ENCODE measurements at regions not wholly inside any gene's neighbourhood (a gene's known extent, or its start where the extent isn't known, plus 50 kb on each side); places are given as distances from the start of the nearest gene placed in this dataset.

DNA sequence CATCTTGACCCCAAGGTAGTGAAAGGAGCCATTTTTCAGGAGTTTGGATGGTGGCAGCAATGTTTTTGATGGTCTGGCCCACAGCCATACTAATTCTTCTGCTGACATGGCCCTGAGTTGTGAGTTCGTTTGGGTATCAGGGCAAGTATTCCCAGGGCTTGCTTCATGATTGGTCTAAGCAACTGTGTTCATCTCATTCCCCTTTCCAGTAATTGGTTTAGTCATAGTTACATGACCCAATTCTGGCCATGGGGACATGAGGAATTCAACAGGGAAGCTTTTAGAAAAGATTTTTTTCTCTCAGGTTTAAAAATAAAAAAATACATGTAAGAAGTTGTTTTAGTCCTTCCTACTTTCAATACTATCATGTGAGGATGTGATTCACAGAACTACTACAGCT, 150.5 kb upstream of the NPHP3 start:
- TF ChIP-seq CTCF (IDR thresholded peaks at IDR 0.05) (no peak), NRF1 (IDR thresholded peaks at IDR 0.05; ENCODE audit: low read depth, low read length) (no peak), REST (IDR thresholded peaks at IDR 0.05; ENCODE audit: low read depth, low read length) (no peak), TEAD4 (IDR thresholded peaks at IDR 0.05; ENCODE audit: borderline replicate concordance, insufficient read depth) (no peak), YY1 (IDR thresholded peaks at IDR 0.05; ENCODE audit: low read depth) (no peak), JUND (IDR thresholded peaks at IDR 0.05) (no peak), EP300 (IDR thresholded peaks at IDR 0.05; ENCODE audit: borderline replicate concordance in 1 of 2, low read depth in 1 of 2, low read length in 1 of 2) (no peak), MXI1 (IDR thresholded peaks at IDR 0.05; ENCODE audit: low read depth, low read length) (no peak), POLR2AphosphoS5 (IDR thresholded peaks at IDR 0.05; ENCODE audit: low read depth, low read length) (no peak), EZH2phosphoT487 (IDR thresholded peaks at IDR 0.05; ENCODE audit: borderline replicate concordance, low read depth) (no peak), SIN3A (IDR thresholded peaks at IDR 0.05; ENCODE audit: borderline replicate concordance, low read depth, low read length) (no peak), NFIC (IDR thresholded peaks at IDR 0.05; ENCODE audit: borderline replicate concordance) (no peak)
- TF ChIP-seq, protein P1, sequence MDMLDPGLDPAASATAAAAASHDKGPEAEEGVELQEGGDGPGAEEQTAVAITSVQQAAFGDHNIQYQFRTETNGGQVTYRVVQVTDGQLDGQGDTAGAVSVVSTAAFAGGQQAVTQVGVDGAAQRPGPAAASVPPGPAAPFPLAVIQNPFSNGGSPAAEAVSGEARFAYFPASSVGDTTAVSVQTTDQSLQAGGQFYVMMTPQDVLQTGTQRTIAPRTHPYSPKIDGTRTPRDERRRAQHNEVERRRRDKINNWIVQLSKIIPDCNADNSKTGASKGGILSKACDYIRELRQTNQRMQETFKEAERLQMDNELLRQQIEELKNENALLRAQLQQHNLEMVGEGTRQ (IDR thresholded peaks at IDR 0.05; ENCODE audit: borderline replicate concordance, low read depth, low read length), result no peak
